Retinal pigment epithelial cell (primary cell): ENCODE measurements at regions not wholly inside any gene's neighbourhood (a gene's known extent, or its start where the extent isn't known, plus 50 kb on each side); places are given as distances from the start of the nearest gene placed in this dataset.
A peak's percentile ranks its signal among the peaks of the same experiment; 100 is the strongest.

Experiments
- DNase-seq: peaks from one replicate; pipeline ENCODE4 v3.0.0-alpha.2; 2010; ENCODE audit warnings: low read depth
- H3K4me3 ChIP-seq: 2 replicates; pipeline ENCODE4 v1.5.1; 2011; ENCODE audit warnings: mild to moderate bottlenecking, low read length, control low read depth, moderate library complexity
- TF ChIP-seq, protein P1 (sequence below): conservative IDR thresholded peaks from 2 replicates; pipeline ENCODE4 v1.5.1; 2011; ENCODE audit warnings: low read depth, low read length, control low read depth, inconsistent platforms

- DNase-seq = no peak
- TF ChIP-seq, protein P1, sequence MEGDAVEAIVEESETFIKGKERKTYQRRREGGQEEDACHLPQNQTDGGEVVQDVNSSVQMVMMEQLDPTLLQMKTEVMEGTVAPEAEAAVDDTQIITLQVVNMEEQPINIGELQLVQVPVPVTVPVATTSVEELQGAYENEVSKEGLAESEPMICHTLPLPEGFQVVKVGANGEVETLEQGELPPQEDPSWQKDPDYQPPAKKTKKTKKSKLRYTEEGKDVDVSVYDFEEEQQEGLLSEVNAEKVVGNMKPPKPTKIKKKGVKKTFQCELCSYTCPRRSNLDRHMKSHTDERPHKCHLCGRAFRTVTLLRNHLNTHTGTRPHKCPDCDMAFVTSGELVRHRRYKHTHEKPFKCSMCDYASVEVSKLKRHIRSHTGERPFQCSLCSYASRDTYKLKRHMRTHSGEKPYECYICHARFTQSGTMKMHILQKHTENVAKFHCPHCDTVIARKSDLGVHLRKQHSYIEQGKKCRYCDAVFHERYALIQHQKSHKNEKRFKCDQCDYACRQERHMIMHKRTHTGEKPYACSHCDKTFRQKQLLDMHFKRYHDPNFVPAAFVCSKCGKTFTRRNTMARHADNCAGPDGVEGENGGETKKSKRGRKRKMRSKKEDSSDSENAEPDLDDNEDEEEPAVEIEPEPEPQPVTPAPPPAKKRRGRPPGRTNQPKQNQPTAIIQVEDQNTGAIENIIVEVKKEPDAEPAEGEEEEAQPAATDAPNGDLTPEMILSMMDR = no peak
Observed at GRCh38 chr3:64406271-64406670, 181.0 kb upstream of the PRICKLE2 start.

DNA sequence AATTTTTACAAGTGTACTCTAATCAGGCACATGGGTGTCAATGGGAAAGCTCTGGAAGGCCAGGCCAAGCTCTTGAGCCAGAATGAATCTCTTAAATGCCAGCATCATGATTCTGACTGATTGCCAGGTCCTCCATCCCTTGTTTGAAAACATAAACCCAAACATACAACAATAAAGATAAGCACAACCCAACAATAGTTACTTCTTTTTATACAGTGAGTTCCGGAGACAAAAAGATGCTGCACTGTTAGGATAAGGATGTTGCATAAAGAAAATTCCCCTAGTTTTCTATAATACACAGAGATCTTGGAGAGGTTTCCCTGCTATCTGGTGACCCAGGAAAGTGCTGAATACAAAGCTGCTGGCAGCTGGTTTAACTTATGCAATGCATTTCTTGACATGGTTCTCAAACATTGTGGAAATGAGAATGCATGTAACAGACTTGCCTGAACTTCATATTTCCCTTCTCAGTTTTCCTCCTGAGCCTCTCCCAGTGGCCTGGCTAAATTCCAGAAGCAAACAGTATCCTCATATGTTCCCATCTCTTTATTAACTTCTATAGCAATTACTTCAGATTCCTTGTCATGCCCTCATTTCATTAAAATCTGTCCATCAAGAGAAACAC is 180.1 kb upstream of the PRICKLE2 start:
- TF ChIP-seq, protein P1 = no peak
- no peak overlapping the region for H3K4me3 ChIP-seq
- DNase-seq = no peak

More at GRCh38 chr3:64406271-64406670, 181.0 kb upstream of the PRICKLE2 start:
- no peak overlapping the region for H3K4me3 ChIP-seq

- TF ChIP-seq, protein P1 = no peak
- no peak for DNase-seq
- H3K4me3 ChIP-seq = no peak overlapping the region
Observed at GRCh38 chr3:64400706-64401105, 175.4 kb upstream of the PRICKLE2 start.

DNA sequence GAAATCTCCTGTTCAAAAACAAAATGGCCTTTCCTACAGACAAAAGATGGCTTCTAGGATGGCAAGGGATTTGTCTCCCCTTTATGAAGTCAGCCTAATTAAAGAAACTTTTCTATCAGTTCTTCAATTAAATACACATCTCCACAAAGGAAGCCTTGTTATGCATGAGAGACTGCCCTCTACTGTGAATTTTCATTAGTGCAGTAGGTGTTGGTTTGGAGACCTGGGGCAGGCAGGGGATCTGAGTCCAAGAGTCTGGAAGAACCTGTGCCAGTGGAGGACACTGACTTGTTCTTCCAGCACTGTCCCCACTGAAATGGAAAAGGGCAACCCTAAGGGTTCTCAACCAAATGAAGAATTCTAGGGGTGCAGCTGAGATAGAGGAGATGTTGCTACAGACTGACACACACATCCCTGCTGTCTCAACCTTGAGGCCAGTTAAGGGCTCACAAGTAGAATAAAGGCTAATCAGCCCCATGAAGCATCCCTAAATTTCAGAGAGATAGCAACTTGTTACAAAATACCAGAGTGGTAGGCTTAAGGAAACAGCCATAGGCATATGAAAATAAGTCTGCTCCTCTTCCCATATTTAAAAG is 174.0 kb upstream of the PRICKLE2 start:
- TF ChIP-seq, protein P1 = peak; percentile 74
- peak; percentile 23 for DNase-seq
- H3K4me3 ChIP-seq = no peak overlapping the region

DNA sequence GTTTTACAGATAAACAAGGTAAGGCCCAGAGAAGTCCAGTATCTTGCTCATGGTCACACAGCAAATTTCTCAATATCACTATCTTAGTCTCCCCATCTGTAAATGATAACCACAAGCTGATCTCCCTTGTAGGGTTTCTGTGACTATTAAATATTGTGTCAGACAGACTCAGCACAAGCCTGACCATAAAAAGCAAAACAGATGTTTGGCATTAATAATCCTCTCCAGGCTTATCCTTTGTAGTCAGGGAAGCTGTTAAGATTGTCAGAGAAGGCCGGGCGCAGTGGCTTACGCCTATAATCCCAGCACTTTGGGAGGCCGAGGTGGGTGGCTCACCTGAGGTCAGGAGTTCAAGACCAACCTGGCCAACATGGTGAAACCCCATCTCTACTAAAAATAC is 173.2 kb upstream of the PRICKLE2 start:
- TF ChIP-seq, protein P1 = no peak
- no peak overlapping the region for H3K4me3 ChIP-seq
- DNase-seq = no peak

GRCh38 chr3:64398006-64398405 is 172.7 kb upstream of the PRICKLE2 start:
- DNase-seq = no peak
- H3K4me3 ChIP-seq = no peak overlapping the region
- TF ChIP-seq, protein P1 = no peak

GRCh38 chr3:64397573-64397972 is 172.3 kb upstream of the PRICKLE2 start:
- H3K4me3 ChIP-seq = no peak overlapping the region
- no peak for DNase-seq
- TF ChIP-seq, protein P1 = no peak
